GM21619 (cell line): ENCODE measurements at regions not wholly inside any gene's neighbourhood (a gene's known extent, or its start where the extent isn't known, plus 50 kb on each side); places are given as distances from the start of the nearest gene placed in this dataset.
"Not testable (repeated sequence)": the region's sequence is repeated elsewhere in the genome, so short reads cannot be mapped to it uniquely, and the experiment has no call there.

Source experiments
- ATAC-seq: cut with Tn5 transposase; IDR thresholded peaks from one replicate; pipeline ENCODE4 v1.9.1; 2021; ENCODE audit not compliant: unreplicated experiment

- ATAC-seq: no peak
Observed at GRCh38 chr9:10818206-10818605, 205.4 kb upstream of the PTPRD start.

GRCh38 chr9:10835791-10836463, 223.1 kb upstream of the PTPRD start:
- ATAC-seq: no peak

GRCh38 chr9:10843151-10843550, 230.3 kb upstream of the PTPRD start:
- no peak for ATAC-seq

- ATAC-seq: no peak
Observed at GRCh38 chr9:10855847-10856246, 243.0 kb upstream of the PTPRD start.

GRCh38 chr9:10858817-10859216, 246.0 kb upstream of the PTPRD start:
- ATAC-seq: no peak

GRCh38 chr9:10863476-10863875, 250.7 kb upstream of the PTPRD start:
- ATAC-seq: no peak

- ATAC-seq: no peak
Observed at GRCh38 chr9:10867194-10867593, 254.4 kb upstream of the PTPRD start.

- ATAC-seq: no peak
Observed at GRCh38 chr9:10869687-10870086, 256.9 kb upstream of the PTPRD start.

- no peak for ATAC-seq
Observed at GRCh38 chr9:10873999-10874398, 261.2 kb upstream of the PTPRD start.

GRCh38 chr9:10875752-10876151, 262.9 kb upstream of the PTPRD start:
- no peak for ATAC-seq

- ATAC-seq: no peak
Observed at GRCh38 chr9:10876333-10876732, 263.5 kb upstream of the PTPRD start.

GRCh38 chr9:10890266-10890665, 277.5 kb upstream of the PTPRD start:
- ATAC-seq: not testable (repeated sequence)

- no peak for ATAC-seq
Observed at GRCh38 chr9:10899509-10899908, 286.7 kb upstream of the PTPRD start.

- no peak for ATAC-seq
Observed at GRCh38 chr9:10903969-10904368, 291.2 kb upstream of the PTPRD start.

GRCh38 chr9:10910779-10911178, 298.0 kb upstream of the PTPRD start:
- ATAC-seq: no peak

GRCh38 chr9:10911373-10911772, 298.6 kb upstream of the PTPRD start:
- no peak for ATAC-seq

GRCh38 chr9:10917001-10917400, 304.2 kb upstream of the PTPRD start:
- ATAC-seq: no peak

- ATAC-seq: no peak
Observed at GRCh38 chr9:10921671-10922070, 308.9 kb upstream of the PTPRD start.

GRCh38 chr9:10925896-10926295, 313.1 kb upstream of the PTPRD start:
- ATAC-seq: no peak

GRCh38 chr9:10928372-10928771, 315.6 kb upstream of the PTPRD start:
- no peak for ATAC-seq

- ATAC-seq: no peak
Observed at GRCh38 chr9:10930081-10930480, 317.3 kb upstream of the PTPRD start.

GRCh38 chr9:10946676-10947410, 334.0 kb upstream of the PTPRD start:
- no peak for ATAC-seq

GRCh38 chr9:10957878-10958277, 345.1 kb upstream of the PTPRD start:
- no peak for ATAC-seq
